ENCODE measurements at regions not wholly inside any gene's neighbourhood (a gene's known extent, or its start where the extent isn't known, plus 50 kb on each side); places are given as distances from the start of the nearest gene placed in this dataset.
"Not testable (repeated sequence)": the region's sequence is repeated elsewhere in the genome, so short reads cannot be mapped to it uniquely, and the experiment has no call there.

- TF ChIP-seq EZH2 (IDR thresholded peaks at IDR 0.05; ENCODE audit: borderline replicate concordance, low read depth, low read length, severe bottlenecking) (no peak), CTCF (IDR thresholded peaks at IDR 0.05; ENCODE audit: borderline replicate concordance, extremely low read depth, low read length, poor library complexity, severe bottlenecking) (no peak)
- Histone ChIP-seq H3K9me3 (ENCODE audit: insufficient read depth, low read length, severe bottlenecking) (no peaks in the 10 kb centered on the region), H3K4me2 (ENCODE audit: insufficient read depth, low read length) (no peak overlapping the region), H3K27ac (ENCODE audit: low read length) (no peak overlapping the region), H2AFZ (ENCODE audit: low read depth, low read length) (no peak overlapping the region), H3K4me1 (ENCODE audit: insufficient read depth, low read length) (no peaks in the 10 kb centered on the region), H4K20me1 (ENCODE audit: insufficient read depth, low read length) (no peaks in the 10 kb centered on the region), H3K27me3 (ENCODE audit: insufficient read depth, low read length, poor library complexity) (no peaks in the 10 kb centered on the region), H3K36me3 (ENCODE audit: insufficient read depth, low read length) (no peaks in the 10 kb centered on the region), H3K79me2 (ENCODE audit: insufficient read depth, low read length) (no peaks in the 10 kb centered on the region), H3K4me3 (ENCODE audit: low read depth in 1 of 2, low read length in 2 of 2) (no peak overlapping the region), H3K9ac (ENCODE audit: low read depth, low read length) (no peak overlapping the region)
- DNase-seq (no peak), ATAC-seq (ENCODE audit: insufficient read depth, low read depth) (no peak)
Measured at GRCh38 chr1:221972276-221973235, 230.7 kb upstream of the DUSP10 start.

GRCh38 chr1:221971035-221971434, 229.1 kb upstream of the DUSP10 start:
- not testable (repeated sequence) for H3K9ac ChIP-seq (ENCODE audit: low read depth, low read length); H3K4me1 ChIP-seq (ENCODE audit: insufficient read depth, low read length); H3K4me3 ChIP-seq (ENCODE audit: low read depth in 1 of 2, low read length in 2 of 2); ATAC-seq (ENCODE audit: insufficient read depth, low read depth); H3K27me3 ChIP-seq (ENCODE audit: insufficient read depth, low read length, poor library complexity); H3K36me3 ChIP-seq (ENCODE audit: insufficient read depth, low read length); H3K79me2 ChIP-seq (ENCODE audit: insufficient read depth, low read length); H4K20me1 ChIP-seq (ENCODE audit: insufficient read depth, low read length); H3K27ac ChIP-seq (ENCODE audit: low read length); DNase-seq; H2AFZ ChIP-seq (ENCODE audit: low read depth, low read length); H3K9me3 ChIP-seq (ENCODE audit: insufficient read depth, low read length, severe bottlenecking); H3K4me2 ChIP-seq (ENCODE audit: insufficient read depth, low read length)

GRCh38 chr1:221969298-221969858, 227.5 kb upstream of the DUSP10 start:
- H3K4me2 ChIP-seq (ENCODE audit: insufficient read depth, low read length); H3K27ac ChIP-seq (ENCODE audit: low read length); H4K20me1 ChIP-seq (ENCODE audit: insufficient read depth, low read length); H3K4me1 ChIP-seq (ENCODE audit: insufficient read depth, low read length); H3K79me2 ChIP-seq (ENCODE audit: insufficient read depth, low read length); H3K9ac ChIP-seq (ENCODE audit: low read depth, low read length); H2AFZ ChIP-seq (ENCODE audit: low read depth, low read length); H3K36me3 ChIP-seq (ENCODE audit: insufficient read depth, low read length); H3K27me3 ChIP-seq (ENCODE audit: insufficient read depth, low read length, poor library complexity); H3K9me3 ChIP-seq (ENCODE audit: insufficient read depth, low read length, severe bottlenecking); H3K4me3 ChIP-seq (ENCODE audit: low read depth in 1 of 2, low read length in 2 of 2); ATAC-seq (ENCODE audit: insufficient read depth, low read depth); DNase-seq: not testable (repeated sequence)

DNA sequence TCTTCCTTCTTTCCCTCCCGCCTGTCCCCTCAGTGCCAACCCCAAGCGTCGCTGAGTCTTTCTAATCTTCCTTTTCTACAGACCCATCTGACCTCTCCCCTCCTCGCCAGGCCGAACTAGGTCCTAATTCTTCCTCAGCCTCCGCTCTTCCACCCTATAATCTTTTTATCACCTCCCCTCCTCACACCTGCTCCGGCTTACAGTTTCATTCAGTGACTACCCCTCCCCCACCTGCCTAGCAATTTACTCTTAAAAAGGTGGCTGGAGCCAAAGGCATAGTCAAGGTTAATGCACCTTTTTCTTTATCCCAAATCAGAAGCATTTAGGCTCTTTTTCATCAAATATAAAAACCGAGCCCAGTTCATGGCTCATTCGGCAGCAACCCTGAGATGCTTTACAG, 225.6 kb upstream of the DUSP10 start:
- H2AFZ ChIP-seq (ENCODE audit: low read depth, low read length); ATAC-seq (ENCODE audit: insufficient read depth, low read depth); H3K4me3 ChIP-seq (ENCODE audit: low read depth in 1 of 2, low read length in 2 of 2); H4K20me1 ChIP-seq (ENCODE audit: insufficient read depth, low read length); H3K9me3 ChIP-seq (ENCODE audit: insufficient read depth, low read length, severe bottlenecking); DNase-seq; H3K4me2 ChIP-seq (ENCODE audit: insufficient read depth, low read length); H3K27me3 ChIP-seq (ENCODE audit: insufficient read depth, low read length, poor library complexity); H3K9ac ChIP-seq (ENCODE audit: low read depth, low read length); H3K4me1 ChIP-seq (ENCODE audit: insufficient read depth, low read length); H3K36me3 ChIP-seq (ENCODE audit: insufficient read depth, low read length); H3K27ac ChIP-seq (ENCODE audit: low read length); H3K79me2 ChIP-seq (ENCODE audit: insufficient read depth, low read length): not testable (repeated sequence)

DNA sequence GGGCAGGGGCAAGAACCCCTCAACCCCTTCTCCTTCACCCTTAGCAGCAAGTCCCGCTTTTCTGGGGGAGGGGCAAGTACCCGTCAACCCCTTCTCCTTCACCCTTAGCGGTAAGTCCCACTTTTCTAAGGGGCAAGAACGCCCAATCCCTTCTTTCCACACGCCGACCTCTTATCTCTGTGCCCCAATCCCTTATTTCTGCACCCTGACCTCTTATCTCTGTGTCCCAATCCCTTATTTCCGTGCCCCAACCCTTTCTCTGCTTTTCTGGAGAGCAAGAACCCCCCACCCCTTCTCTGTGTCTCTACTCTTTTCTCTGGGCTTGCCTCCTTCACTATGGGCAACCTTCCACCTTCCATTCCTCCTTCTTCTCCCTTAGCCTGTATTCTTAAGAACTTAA, 225.0 kb upstream of the DUSP10 start:
- not testable (repeated sequence) for DNase-seq; H4K20me1 ChIP-seq (ENCODE audit: insufficient read depth, low read length); ATAC-seq (ENCODE audit: insufficient read depth, low read depth); H3K27ac ChIP-seq (ENCODE audit: low read length); H2AFZ ChIP-seq (ENCODE audit: low read depth, low read length); H3K79me2 ChIP-seq (ENCODE audit: insufficient read depth, low read length); H3K9me3 ChIP-seq (ENCODE audit: insufficient read depth, low read length, severe bottlenecking); H3K27me3 ChIP-seq (ENCODE audit: insufficient read depth, low read length, poor library complexity); H3K4me2 ChIP-seq (ENCODE audit: insufficient read depth, low read length); H3K36me3 ChIP-seq (ENCODE audit: insufficient read depth, low read length); H3K4me3 ChIP-seq (ENCODE audit: low read depth in 1 of 2, low read length in 2 of 2); H3K9ac ChIP-seq (ENCODE audit: low read depth, low read length)
- H3K4me1 ChIP-seq (ENCODE audit: insufficient read depth, low read length), result peaks cover 12% of the 10 kb centered on the region

DNA sequence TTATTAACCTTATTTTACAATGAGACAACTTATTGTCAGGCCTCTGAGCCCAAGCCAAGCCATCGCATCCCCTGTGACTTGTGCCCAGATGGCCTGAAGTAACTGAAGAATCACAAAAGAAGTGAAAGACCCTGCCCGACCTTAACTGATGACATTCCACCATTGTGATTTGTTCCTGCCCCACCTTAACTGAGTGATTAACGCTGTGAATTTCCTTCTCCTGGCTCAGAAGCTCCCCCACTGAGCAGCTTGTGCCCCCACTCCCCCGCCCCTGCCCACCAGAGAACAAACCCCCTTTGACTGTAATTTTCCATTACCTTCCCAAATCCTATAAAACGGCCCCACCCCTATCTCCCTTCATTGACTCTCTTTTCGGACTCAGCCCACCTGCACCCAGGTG, 224.0 kb upstream of the DUSP10 start:
- not testable (repeated sequence) for H3K27me3 ChIP-seq (ENCODE audit: insufficient read depth, low read length, poor library complexity); DNase-seq; H3K9me3 ChIP-seq (ENCODE audit: insufficient read depth, low read length, severe bottlenecking); ATAC-seq (ENCODE audit: insufficient read depth, low read depth); H3K9ac ChIP-seq (ENCODE audit: low read depth, low read length); H3K36me3 ChIP-seq (ENCODE audit: insufficient read depth, low read length); H3K27ac ChIP-seq (ENCODE audit: low read length); H3K4me2 ChIP-seq (ENCODE audit: insufficient read depth, low read length); H3K79me2 ChIP-seq (ENCODE audit: insufficient read depth, low read length); H2AFZ ChIP-seq (ENCODE audit: low read depth, low read length); H4K20me1 ChIP-seq (ENCODE audit: insufficient read depth, low read length); H3K4me3 ChIP-seq (ENCODE audit: low read depth in 1 of 2, low read length in 2 of 2)
- peaks cover 22% of the 10 kb centered on the region for H3K4me1 ChIP-seq (ENCODE audit: insufficient read depth, low read length)

All from DND-41 (cell line).